AG10803 (cell line): ENCODE measurements at regions not wholly inside any gene's neighbourhood (a gene's known extent, or its start where the extent isn't known, plus 50 kb on each side); places are given as distances from the start of the nearest gene placed in this dataset.
"Not testable (repeated sequence)": the region's sequence is repeated elsewhere in the genome, so short reads cannot be mapped to it uniquely, and the experiment has no call there.

Experiments
- DNase-seq: peaks from one replicate; pipeline ENCODE4 v3.0.0; 2010; ENCODE audit warnings: low read depth
- H3K4me3 ChIP-seq: 2 replicates; pipeline ENCODE4 v1.5.1; 2011; ENCODE audit warnings: mild to moderate bottlenecking, low read length, control low read depth
- TF ChIP-seq, protein P1 (sequence below): conservative IDR thresholded peaks from 2 replicates; pipeline ENCODE4 v1.5.1; 2011; ENCODE audit warnings: mild to moderate bottlenecking, low read length, control low read depth, inconsistent platforms

DNA sequence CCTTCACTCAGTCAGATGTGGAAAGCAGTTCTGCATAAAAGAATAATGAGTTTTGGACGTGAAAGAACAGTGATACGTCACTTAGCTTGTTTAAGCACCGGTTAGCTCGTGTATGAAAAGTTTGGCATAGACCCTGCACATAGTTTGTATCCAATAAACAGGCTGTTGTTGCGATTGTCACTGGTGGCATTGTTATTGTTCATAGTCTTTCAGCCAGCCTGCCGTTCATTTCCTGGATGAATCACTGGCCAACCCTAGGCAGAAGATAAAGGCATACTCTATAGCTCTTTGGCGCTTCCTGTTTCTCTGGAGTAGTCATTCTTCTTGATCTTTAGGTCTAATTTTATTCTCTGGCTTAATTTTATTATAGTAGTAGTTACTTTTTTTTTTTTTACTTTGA lies 57.8 kb upstream of the ANKRD30A start:
- TF ChIP-seq, protein P1, sequence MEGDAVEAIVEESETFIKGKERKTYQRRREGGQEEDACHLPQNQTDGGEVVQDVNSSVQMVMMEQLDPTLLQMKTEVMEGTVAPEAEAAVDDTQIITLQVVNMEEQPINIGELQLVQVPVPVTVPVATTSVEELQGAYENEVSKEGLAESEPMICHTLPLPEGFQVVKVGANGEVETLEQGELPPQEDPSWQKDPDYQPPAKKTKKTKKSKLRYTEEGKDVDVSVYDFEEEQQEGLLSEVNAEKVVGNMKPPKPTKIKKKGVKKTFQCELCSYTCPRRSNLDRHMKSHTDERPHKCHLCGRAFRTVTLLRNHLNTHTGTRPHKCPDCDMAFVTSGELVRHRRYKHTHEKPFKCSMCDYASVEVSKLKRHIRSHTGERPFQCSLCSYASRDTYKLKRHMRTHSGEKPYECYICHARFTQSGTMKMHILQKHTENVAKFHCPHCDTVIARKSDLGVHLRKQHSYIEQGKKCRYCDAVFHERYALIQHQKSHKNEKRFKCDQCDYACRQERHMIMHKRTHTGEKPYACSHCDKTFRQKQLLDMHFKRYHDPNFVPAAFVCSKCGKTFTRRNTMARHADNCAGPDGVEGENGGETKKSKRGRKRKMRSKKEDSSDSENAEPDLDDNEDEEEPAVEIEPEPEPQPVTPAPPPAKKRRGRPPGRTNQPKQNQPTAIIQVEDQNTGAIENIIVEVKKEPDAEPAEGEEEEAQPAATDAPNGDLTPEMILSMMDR = no peak
- no peak for DNase-seq
- no peak overlapping the region for H3K4me3 ChIP-seq

DNA sequence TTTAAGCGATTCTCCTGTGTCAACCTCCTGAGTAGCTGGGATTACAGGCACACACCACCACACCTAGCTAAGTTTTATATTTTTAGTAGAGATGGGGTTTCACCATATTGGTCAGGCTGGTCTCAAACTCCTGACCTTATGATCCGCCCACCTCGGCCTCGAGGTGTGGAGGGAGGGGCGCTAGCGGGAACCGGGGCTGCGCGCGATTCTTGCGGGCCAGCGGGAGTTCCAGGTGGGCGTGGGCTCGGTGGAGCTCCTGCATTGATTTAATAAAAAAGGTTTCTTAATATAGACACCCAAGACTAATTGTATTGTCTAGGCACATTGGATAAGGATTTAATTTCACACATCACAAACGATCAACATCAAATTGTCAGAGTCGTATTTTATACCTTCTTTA lies 63.1 kb upstream of the ANKRD30A start:
- H3K4me3 ChIP-seq = not testable (repeated sequence)

GRCh38 chr10:37057261-37057660 lies 68.1 kb upstream of the ANKRD30A start:
- no peak for DNase-seq
- TF ChIP-seq, protein P1 = no peak
- H3K4me3 ChIP-seq = no peak overlapping the region

More for the DNA sequence above, 63.1 kb upstream of the ANKRD30A start:
- not testable (repeated sequence) for DNase-seq

DNA sequence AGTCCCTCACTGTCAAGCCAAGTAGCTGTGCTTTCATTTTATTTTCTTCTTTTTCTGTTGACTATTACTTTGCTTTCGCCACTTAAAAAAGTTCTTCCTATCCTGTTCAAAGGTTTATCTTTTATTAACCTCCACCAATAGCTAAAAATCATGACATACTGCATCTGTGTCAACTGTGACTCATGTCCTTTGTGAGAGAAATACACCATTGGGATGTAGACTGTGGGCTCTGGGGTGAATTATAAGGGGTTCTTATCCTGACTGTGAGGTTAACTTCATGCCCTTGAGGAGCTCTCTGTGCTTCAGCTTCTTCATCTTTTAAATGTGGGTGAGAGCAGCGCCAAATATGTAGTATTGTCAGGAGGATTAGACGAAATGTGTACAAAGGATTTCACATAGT lies 71.9 kb upstream of the ANKRD30A start:
- no peak for DNase-seq
- no peak overlapping the region for H3K4me3 ChIP-seq
- TF ChIP-seq, protein P1 = no peak

- not testable (repeated sequence) for H3K4me3 ChIP-seq, DNase-seq
Observed at GRCh38 chr10:37049982-37050381, 75.4 kb upstream of the ANKRD30A start.

DNA sequence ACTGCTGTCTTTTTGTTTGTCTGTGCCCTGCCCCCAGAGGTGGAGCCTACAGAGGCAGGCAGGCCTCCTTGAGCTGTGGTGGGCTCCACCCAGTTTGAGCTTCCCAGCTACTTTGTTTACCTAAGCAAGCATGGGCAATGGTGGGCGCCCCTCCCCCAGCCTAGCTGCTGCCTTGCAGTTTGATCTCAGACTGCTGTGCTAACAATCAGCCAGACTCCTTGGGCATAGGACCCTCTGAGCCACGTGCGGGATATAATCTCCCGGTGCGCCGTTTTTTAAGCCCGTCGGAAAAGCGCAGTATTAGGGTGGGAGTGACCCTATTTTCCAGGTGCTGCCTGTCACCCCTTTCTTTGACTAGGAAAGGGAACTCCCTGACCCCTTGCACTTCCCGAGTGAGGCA lies 81.1 kb upstream of the ANKRD30A start:
- H3K4me3 ChIP-seq = not testable (repeated sequence)

GRCh38 chr10:37035853-37036252 lies 89.5 kb upstream of the ANKRD30A start:
- H3K4me3 ChIP-seq = no peak overlapping the region
- TF ChIP-seq, protein P1 = no peak
- no peak for DNase-seq

More for the DNA sequence above, 81.1 kb upstream of the ANKRD30A start:
- not testable (repeated sequence) for DNase-seq

GRCh38 chr10:37015498-37015897 lies 109.9 kb upstream of the ANKRD30A start:
- TF ChIP-seq, protein P1 = no peak
- H3K4me3 ChIP-seq = no peak overlapping the region
- DNase-seq = no peak

DNA sequence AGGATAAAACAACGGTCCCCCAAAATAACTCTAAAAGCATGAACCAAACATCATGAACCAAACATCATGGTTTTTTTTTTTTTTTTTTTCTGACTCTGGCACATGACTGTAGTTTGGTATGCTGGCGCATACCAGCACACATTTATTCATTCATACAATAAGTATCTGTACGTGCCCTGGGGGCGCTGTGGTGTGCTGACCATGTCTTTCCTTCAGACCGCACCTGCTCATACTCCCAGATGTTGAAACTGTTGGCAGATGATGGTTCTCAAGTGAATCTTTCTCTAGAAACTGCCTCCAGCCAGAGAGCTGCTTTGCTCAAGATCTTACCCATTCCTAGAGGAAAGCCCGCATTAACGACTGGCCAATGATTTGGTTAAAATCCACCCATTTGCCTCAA lies 114.7 kb upstream of the ANKRD30A start:
- no peak overlapping the region for H3K4me3 ChIP-seq
- no peak for DNase-seq
- TF ChIP-seq, protein P1 = no peak

DNA sequence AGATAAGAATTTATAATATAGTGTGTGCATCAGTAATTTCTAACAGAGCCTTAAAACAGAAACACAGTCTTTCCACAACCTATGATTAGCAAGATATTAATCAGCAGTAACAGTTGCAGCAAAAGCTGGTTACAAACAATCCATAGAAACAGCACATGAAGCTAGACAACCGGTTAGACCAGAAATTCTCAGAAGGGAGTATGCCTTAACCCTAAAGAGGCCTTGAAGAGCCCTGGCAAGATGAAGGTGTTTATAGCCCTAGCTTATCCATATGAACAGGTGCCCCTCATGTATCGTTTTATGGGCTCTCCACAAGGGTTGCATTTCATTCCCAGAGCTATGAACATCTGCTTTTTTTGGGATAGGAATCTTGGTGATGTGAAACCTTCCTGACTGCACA lies 117.1 kb upstream of the ANKRD30A start:
- DNase-seq, H3K4me3 ChIP-seq: not testable (repeated sequence)
